ENCODE measurements at regions not wholly inside any gene's neighbourhood (a gene's known extent, or its start where the extent isn't known, plus 50 kb on each side); places are given as distances from the start of the nearest gene placed in this dataset.

GRCh38 chr7:41467596-41467995 lies 235.3 kb downstream of the INHBA start:
- no peak for TF ChIP-seq CTCF (IDR thresholded peaks at IDR 0.05; ENCODE audit: poor library complexity, severe bottlenecking)
- TF ChIP-seq REST (IDR thresholded peaks at IDR 0.05; ENCODE audit: borderline replicate concordance): no peak
- TF ChIP-seq EP300 (conservative IDR thresholded peaks at IDR 0.05; ENCODE audit: poor library complexity, severe bottlenecking): no peak
- TF ChIP-seq POLR2AphosphoS5 (IDR thresholded peaks at IDR 0.05): no peak
- TF ChIP-seq EZH2 (IDR thresholded peaks at IDR 0.05; ENCODE audit: borderline replicate concordance, insufficient read depth, low read length, poor library complexity, severe bottlenecking): no peak
- TF ChIP-seq TAF1 (IDR thresholded peaks at IDR 0.05; ENCODE audit: low read depth): no peak
- TF ChIP-seq RAD21 (conservative IDR thresholded peaks at IDR 0.05): no peak

All from neural cell (in vitro differentiated cells).